GM10266 (cell line): ENCODE measurements at regions not wholly inside any gene's neighbourhood (a gene's known extent, or its start where the extent isn't known, plus 50 kb on each side); places are given as distances from the start of the nearest gene placed in this dataset.
"Not testable (repeated sequence)": the region's sequence is repeated elsewhere in the genome, so short reads cannot be mapped to it uniquely, and the experiment has no call there.

Experiments used
- DNase-seq: peaks from one replicate; pipeline ENCODE4 v3.0.0; 2012; ENCODE audit errors: extremely low spot score
- CTCF ChIP-seq: IDR thresholded peaks from 2 replicates; pipeline ENCODE4 v1.5.1; 2012; ENCODE audit warnings: mild to moderate bottlenecking, low read depth; ENCODE audit not compliant: control insufficient read depth, insufficient read depth; ENCODE audit errors: missing control alignments

GRCh38 chr17:20934288-20934687 lies 108.5 kb downstream of the USP22 start:
- DNase-seq, result no peak
- no peak for TF ChIP-seq CTCF

GRCh38 chr17:20935740-20936139 lies 107.1 kb downstream of the USP22 start:
- no peak for DNase-seq
- TF ChIP-seq CTCF, result no peak

- TF ChIP-seq CTCF, result no peak
- DNase-seq, result no peak
These were observed 104.6 kb downstream of the USP22 start for GRCh38 chr17:20938244-20938643.

- DNase-seq, result no peak
- no peak for TF ChIP-seq CTCF
These were observed 103.7 kb downstream of the USP22 start for GRCh38 chr17:20938988-20939615.

- no peak for DNase-seq
- no peak for TF ChIP-seq CTCF
These were observed 100.9 kb downstream of the USP22 start for GRCh38 chr17:20941872-20942271.

GRCh38 chr17:20944014-20944865 lies 98.6 kb downstream of the USP22 start:
- peak; percentile 54 for TF ChIP-seq CTCF
- peak; percentile 24 for DNase-seq

GRCh38 chr17:20947708-20948107 lies 95.1 kb downstream of the USP22 start:
- not testable (repeated sequence) for DNase-seq
